Spleen (tissue), 11 donors: ENCODE measurements at regions not wholly inside any gene's neighbourhood (a gene's known extent, or its start where the extent isn't known, plus 50 kb on each side); places are given as distances from the start of the nearest gene placed in this dataset.

Source experiments
- DNase-seq: peaks from one replicate; pipeline ENCODE4 v3.0.0-alpha.2; 2020
- H3K27ac ChIP-seq, 8 donors: fragments of 200-600 bp; sonication (generic) in 7 of 8; 1 replicate in 4 of 8; 2 replicates in 4 of 8; pipeline versions ENCODE4 v1.5.0 to v1.8.0; 2016 to 2021; ENCODE audit warnings: inconsistent platforms in 4 of 8, mild to moderate bottlenecking in 4 of 8, moderate library complexity in 1 of 8
- H3K27me3 ChIP-seq, 7 donors: fragments of 200-600 bp; sonication (generic) in 6 of 7; replicated peaks in 1 of 7; 1 replicate in 4 of 7; 2 replicates in 3 of 7; pipeline versions ENCODE4 v1.5.0 to v1.8.0; 2016 to 2021; ENCODE audit warnings: inconsistent platforms in 3 of 7, mild to moderate bottlenecking in 1 of 7
- H3K36me3 ChIP-seq, 6 donors: fragments of 200-600 bp; sonication (generic) in 5 of 6; 1 replicate in 4 of 6; 2 replicates in 2 of 6; pipeline versions ENCODE4 v1.5.0 to v1.8.0; 2016 to 2021; ENCODE audit warnings: inconsistent platforms in 2 of 6
- H3K4me1 ChIP-seq, 6 donors: fragments of 200-600 bp; sonication (generic) in 5 of 6; 1 replicate in 3 of 6; 2 replicates in 3 of 6; pipeline versions ENCODE4 v1.5.0 to v1.8.0; 2016 to 2021; ENCODE audit warnings: inconsistent platforms in 3 of 6
- H3K4me3 ChIP-seq, 8 donors: fragments of 200-600 bp; sonication (generic) in 7 of 8; 1 replicate in 4 of 8; 2 replicates in 4 of 8; pipeline versions ENCODE4 v1.5.0 to v1.8.0; 2016 to 2021; ENCODE audit warnings: inconsistent platforms in 4 of 8, mild to moderate bottlenecking in 4 of 8, moderate library complexity in 2 of 8
- H3K9me3 ChIP-seq, 8 donors: fragments of 200-600 bp; sonication (generic) in 7 of 8; 1 replicate in 4 of 8; 2 replicates in 4 of 8; pipeline versions ENCODE4 v1.5.0 to v1.8.0; 2016 to 2021; ENCODE audit warnings: inconsistent platforms in 4 of 8
- POLR2A ChIP-seq, 3 donors: fragments of 450-650 bp; IDR thresholded peaks; one replicate each; pipeline ENCODE4 v1.5.1; 2017; ENCODE audit warnings: antibody characterized with exemption in 3 of 3, mild to moderate bottlenecking in 1 of 3
- POLR2AphosphoS5 ChIP-seq, 3 donors: sonication (generic); formaldehyde crosslinking; IDR thresholded peaks; one replicate each; pipeline ENCODE4 v1.5.1; 2017; ENCODE audit warnings: antibody characterized with exemption in 3 of 3
- WGBS, 5 donors: extraction: QIAGEN DNeasy Blood & Tissue Kit in 3 of 5; methylation state at CpG; one replicate each; pipeline versions ENCODE4 v1.1.5 to v1.1.7; 2013 to 2018; 5-methylcytosine and 5-hydroxymethylcytosine counted together
- intact Hi-C: fragments of 100-400 bp; cut with DNase I; formaldehyde crosslinking; loops from one replicate; pipeline ENCODE4 v1.15.0; 2023; ENCODE audit warnings: low total_unique reads
- TF ChIP-seq, protein P1 (sequence below), 11 experiments: fragments of 200-600 bp in 7 of 11; fragments of 450-650 bp in 4 of 11; sonication (generic) in 4 of 11; IDR thresholded peaks in 8 of 11; conservative IDR thresholded peaks in 3 of 11; 1 replicate in 7 of 11; 2 replicates in 4 of 11; pipeline versions ENCODE4 v1.4.0 to v1.8.0; 2016 to 2021; ENCODE audit warnings: antibody characterized with exemption in 11 of 11, inconsistent platforms in 4 of 11, mild to moderate bottlenecking in 1 of 11
- donor health status: healthy with polysubstance abuse.
- donor health status: DM: no; HTN: no; CAD: no; lungs with moderate emphysema.
- donor health status: DM: no; HTN: no; CAD: no.
- donor health status: Bipolar disorder and iron deficiency.
- donor health status: healthy.
- donor health status: DM: no; HTN: no; CAD: no.
- donor health status: DM: yes; HTN: yes; CAD: no.

- TF ChIP-seq POLR2AphosphoS5 (IDR thresholded peaks at IDR 0.05) (no peak), POLR2A (IDR thresholded peaks at IDR 0.05) (no peak)
- TF ChIP-seq, protein P1, sequence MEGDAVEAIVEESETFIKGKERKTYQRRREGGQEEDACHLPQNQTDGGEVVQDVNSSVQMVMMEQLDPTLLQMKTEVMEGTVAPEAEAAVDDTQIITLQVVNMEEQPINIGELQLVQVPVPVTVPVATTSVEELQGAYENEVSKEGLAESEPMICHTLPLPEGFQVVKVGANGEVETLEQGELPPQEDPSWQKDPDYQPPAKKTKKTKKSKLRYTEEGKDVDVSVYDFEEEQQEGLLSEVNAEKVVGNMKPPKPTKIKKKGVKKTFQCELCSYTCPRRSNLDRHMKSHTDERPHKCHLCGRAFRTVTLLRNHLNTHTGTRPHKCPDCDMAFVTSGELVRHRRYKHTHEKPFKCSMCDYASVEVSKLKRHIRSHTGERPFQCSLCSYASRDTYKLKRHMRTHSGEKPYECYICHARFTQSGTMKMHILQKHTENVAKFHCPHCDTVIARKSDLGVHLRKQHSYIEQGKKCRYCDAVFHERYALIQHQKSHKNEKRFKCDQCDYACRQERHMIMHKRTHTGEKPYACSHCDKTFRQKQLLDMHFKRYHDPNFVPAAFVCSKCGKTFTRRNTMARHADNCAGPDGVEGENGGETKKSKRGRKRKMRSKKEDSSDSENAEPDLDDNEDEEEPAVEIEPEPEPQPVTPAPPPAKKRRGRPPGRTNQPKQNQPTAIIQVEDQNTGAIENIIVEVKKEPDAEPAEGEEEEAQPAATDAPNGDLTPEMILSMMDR (IDR thresholded peaks at IDR 0.05 in 8 of 11, conservative IDR thresholded peaks at IDR 0.05 in 3 of 11), result no peak
- intact Hi-C loops, result no loop called here
- no peaks in the 10 kb centered on the region for H3K36me3 ChIP-seq
- no peaks in the 10 kb centered on the region for H3K9me3 ChIP-seq
- H3K4me1 ChIP-seq, result peaks cover 0 to 6% (median 2%) of the 10 kb centered on the region in 6 donors
- H3K27ac ChIP-seq, result no peak overlapping the region
- peaks cover 0 to 8% (median 0%) of the 10 kb centered on the region in 7 donors for H3K27me3 ChIP-seq
- no peak for DNase-seq
- WGBS, 5 donors, result 60 to 86% (median 80%) methylated on average over 1 of the region's 1 CpG
- no peak overlapping the region for H3K4me3 ChIP-seq
These were observed 52.0 kb upstream of the KLHL31 start for GRCh38 chr6:53717566-53717965.

DNA sequence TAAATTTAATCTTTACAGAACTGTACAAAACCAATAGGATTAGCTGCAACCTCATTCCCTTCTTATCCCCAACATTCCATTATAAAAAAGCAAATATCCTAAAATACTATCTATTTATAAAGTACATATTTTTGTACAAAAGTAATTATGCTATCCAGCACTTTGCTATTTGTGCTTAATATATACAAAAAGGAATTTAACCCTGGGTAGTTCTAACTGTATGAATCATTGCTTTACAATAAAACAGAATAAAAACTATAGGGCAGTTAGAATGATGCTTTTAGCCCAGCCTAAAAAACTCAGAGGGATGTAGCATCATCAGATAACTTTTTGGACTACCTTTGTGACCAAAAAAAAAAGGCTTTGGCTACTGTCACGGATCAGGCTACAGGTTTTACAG, 49.9 kb upstream of the KLHL31 start:
- no peaks in the 10 kb centered on the region for H3K9me3 ChIP-seq
- TF ChIP-seq, protein P1 (IDR thresholded peaks at IDR 0.05 in 8 of 11, conservative IDR thresholded peaks at IDR 0.05 in 3 of 11), result no peak
- TF ChIP-seq POLR2AphosphoS5 (IDR thresholded peaks at IDR 0.05), result no peak
- TF ChIP-seq POLR2A (IDR thresholded peaks at IDR 0.05), result no peak
- peaks cover 0 to 8% (median 0%) of the 10 kb centered on the region in 7 donors for H3K27me3 ChIP-seq
- WGBS, 5 donors, result 74 to 88% (median 82%) methylated on average over 1 of the region's 1 CpG
- H3K4me1 ChIP-seq, result peaks cover 0 to 6% (median 2%) of the 10 kb centered on the region in 6 donors
- H3K36me3 ChIP-seq, result no peaks in the 10 kb centered on the region
- intact Hi-C loops, result no loop called here
- DNase-seq, result no peak
- H3K27ac ChIP-seq, result no peak overlapping the region
- H3K4me3 ChIP-seq, result no peak overlapping the region
